ENCODE measurements at regions not wholly inside any gene's neighbourhood (a gene's known extent, or its start where the extent isn't known, plus 50 kb on each side); places are given as distances from the start of the nearest gene placed in this dataset.

DNA sequence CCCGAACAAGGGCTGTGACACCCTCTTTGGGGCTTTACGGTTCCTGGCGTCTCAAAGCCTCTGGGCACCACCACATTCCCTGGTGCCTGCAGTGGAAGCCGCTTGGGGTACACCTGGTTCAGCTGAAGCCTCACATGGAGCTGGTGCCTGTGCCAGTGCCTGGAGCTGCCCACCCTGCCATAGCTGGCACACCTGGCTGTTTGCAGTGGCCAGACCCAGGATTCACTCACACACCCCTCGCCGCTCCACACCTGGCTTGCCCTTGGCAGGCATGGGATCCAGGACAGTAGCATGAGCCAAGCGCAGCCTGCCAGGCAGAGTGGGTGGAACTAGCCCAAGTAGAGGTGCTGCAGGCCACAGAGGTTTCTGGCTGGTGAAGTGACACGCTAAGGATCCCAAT, 641.8 kb downstream of the TLE4 start (continued):
- TF ChIP-seq, protein P1, sequence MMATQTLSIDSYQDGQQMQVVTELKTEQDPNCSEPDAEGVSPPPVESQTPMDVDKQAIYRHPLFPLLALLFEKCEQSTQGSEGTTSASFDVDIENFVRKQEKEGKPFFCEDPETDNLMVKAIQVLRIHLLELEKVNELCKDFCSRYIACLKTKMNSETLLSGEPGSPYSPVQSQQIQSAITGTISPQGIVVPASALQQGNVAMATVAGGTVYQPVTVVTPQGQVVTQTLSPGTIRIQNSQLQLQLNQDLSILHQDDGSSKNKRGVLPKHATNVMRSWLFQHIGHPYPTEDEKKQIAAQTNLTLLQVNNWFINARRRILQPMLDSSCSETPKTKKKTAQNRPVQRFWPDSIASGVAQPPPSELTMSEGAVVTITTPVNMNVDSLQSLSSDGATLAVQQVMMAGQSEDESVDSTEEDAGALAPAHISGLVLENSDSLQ (IDR thresholded peaks at IDR 0.05) = no peak
- TF ChIP-seq POLR2A (IDR thresholded peaks at IDR 0.05; ENCODE audit: low read depth, low read length) (no peak), SRF (IDR thresholded peaks at IDR 0.05; ENCODE audit: low read depth in 2 of 2, low read length in 2 of 2) (no peak), FOXK2 (IDR thresholded peaks at IDR 0.05) (no peak), FOS (IDR thresholded peaks at IDR 0.05; ENCODE audit: borderline replicate concordance, extremely low read depth, insufficient read length) (no peak)

DNA sequence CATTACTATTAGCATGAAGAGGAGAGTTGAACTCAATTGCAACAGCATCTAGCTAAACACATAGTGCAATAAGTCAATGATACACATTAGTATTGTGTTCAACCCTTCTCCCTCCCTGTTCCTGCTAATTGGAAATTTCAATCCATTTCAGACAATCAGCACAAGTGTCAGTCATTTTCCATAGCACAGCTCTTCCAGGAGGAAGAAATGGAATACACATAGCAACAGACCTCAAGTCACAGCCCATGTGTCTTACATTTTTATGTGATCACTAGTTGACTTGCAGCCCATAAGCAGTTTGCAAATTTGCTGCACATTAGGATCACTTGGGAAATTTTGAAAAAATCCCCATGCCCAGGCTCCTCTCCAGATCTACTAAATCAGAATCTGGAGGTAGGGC, 636.9 kb downstream of the TLE4 start:
- Histone ChIP-seq H3K9me3 (replicated peaks; ENCODE audit: control insufficient read depth, insufficient read depth, low read length) (no peaks in the 10 kb centered on the region; the same call in 2 of the 3 replicates), H3K36me3 (ENCODE audit: control insufficient read depth in 2 of 2, insufficient read depth in 2 of 2, low read length in 1 of 2) (no peaks in the 10 kb centered on the region), H3K27me3 (replicated peaks in 1 of 2; ENCODE audit: control insufficient read depth in 2 of 2, insufficient read depth in 2 of 2, low read length in 1 of 2) (no peaks in the 10 kb centered on the region), H3K4me1 (ENCODE audit: control insufficient read depth, insufficient read depth, low read length) (no peaks in the 10 kb centered on the region), H3K9ac (ENCODE audit: control insufficient read depth, insufficient read depth, low read length) (no peak overlapping the region), H3K4me2 (ENCODE audit: control insufficient read depth, insufficient read depth) (no peak overlapping the region), H2AFZ (ENCODE audit: control insufficient read depth, low read depth, low read length) (no peak overlapping the region), H4K20me1 (ENCODE audit: control insufficient read depth, insufficient read depth) (no peaks in the 10 kb centered on the region), H3K79me2 (ENCODE audit: control insufficient read depth, insufficient read depth, low read length) (no peaks in the 10 kb centered on the region), H3K27ac (ENCODE audit: control insufficient read depth, insufficient read depth) (no peak overlapping the region), H3K4me3 (no peak overlapping the region)
- SMC1A ChIA-PET (ENCODE audit: uncharacterized antibody, unreplicated experiment) = no interaction called here
- POLR2A ChIA-PET = no interaction called here
- TF ChIP-seq SMC3 (IDR thresholded peaks at IDR 0.05; ENCODE audit: borderline replicate concordance, low read length) = no peak
- no peak for TF ChIP-seq ZNF274 (IDR thresholded peaks at IDR 0.05; ENCODE audit: insufficient read depth, insufficient read length)
- no peak for TF ChIP-seq LARP7 (IDR thresholded peaks at IDR 0.05)
- TF ChIP-seq KAT2A (conservative IDR thresholded peaks at IDR 0.05; ENCODE audit: control insufficient read depth, low read depth, low read length) = no peak
- TF ChIP-seq NRF1 (conservative IDR thresholded peaks at IDR 0.05; ENCODE audit: low read depth, low read length) = no peak
- TF ChIP-seq SRF (IDR thresholded peaks at IDR 0.05; ENCODE audit: low read depth in 2 of 2, low read length in 2 of 2) = no peak
- TF ChIP-seq, protein P2, sequence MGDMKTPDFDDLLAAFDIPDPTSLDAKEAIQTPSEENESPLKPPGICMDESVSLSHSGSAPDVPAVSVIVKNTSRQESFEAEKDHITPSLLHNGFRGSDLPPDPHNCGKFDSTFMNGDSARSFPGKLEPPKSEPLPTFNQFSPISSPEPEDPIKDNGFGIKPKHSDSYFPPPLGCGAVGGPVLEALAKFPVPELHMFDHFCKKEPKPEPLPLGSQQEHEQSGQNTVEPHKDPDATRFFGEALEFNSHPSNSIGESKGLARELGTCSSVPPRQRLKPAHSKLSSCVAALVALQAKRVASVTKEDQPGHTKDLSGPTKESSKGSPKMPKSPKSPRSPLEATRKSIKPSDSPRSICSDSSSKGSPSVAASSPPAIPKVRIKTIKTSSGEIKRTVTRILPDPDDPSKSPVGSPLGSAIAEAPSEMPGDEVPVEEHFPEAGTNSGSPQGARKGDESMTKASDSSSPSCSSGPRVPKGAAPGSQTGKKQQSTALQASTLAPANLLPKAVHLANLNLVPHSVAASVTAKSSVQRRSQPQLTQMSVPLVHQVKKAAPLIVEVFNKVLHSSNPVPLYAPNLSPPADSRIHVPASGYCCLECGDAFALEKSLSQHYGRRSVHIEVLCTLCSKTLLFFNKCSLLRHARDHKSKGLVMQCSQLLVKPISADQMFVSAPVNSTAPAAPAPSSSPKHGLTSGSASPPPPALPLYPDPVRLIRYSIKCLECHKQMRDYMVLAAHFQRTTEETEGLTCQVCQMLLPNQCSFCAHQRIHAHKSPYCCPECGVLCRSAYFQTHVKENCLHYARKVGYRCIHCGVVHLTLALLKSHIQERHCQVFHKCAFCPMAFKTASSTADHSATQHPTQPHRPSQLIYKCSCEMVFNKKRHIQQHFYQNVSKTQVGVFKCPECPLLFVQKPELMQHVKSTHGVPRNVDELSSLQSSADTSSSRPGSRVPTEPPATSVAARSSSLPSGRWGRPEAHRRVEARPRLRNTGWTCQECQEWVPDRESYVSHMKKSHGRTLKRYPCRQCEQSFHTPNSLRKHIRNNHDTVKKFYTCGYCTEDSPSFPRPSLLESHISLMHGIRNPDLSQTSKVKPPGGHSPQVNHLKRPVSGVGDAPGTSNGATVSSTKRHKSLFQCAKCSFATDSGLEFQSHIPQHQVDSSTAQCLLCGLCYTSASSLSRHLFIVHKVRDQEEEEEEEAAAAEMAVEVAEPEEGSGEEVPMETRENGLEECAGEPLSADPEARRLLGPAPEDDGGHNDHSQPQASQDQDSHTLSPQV (IDR thresholded peaks at IDR 0.05) = no peak
- TF ChIP-seq, protein P3, sequence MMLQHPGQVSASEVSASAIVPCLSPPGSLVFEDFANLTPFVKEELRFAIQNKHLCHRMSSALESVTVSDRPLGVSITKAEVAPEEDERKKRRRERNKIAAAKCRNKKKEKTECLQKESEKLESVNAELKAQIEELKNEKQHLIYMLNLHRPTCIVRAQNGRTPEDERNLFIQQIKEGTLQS (IDR thresholded peaks at IDR 0.05; ENCODE audit: borderline replicate concordance, extremely low read depth, low read depth, low read length) = no peak
- no peak for TF ChIP-seq ZNF384 (IDR thresholded peaks at IDR 0.05; ENCODE audit: borderline replicate concordance, low read depth, low read length)
- TF ChIP-seq CHD2 (IDR thresholded peaks at IDR 0.05; ENCODE audit: borderline replicate concordance, low read depth, low read length) = no peak
- TF ChIP-seq MTA2 (IDR thresholded peaks at IDR 0.05; ENCODE audit: low read depth) = no peak
- RAD21 ChIA-PET (ENCODE audit: unreplicated experiment) = no interaction called here
- no peak for FAIRE-seq
- intact Hi-C loops (cut with micrococcal nuclease; ENCODE audit: unreplicated experiment) = no loop called here
- in situ Hi-C loops (cut with MboI) = no loop called here
- ATAC-seq = no peak
- no TSS peak for BruUV-seq (replicated peaks)
- DNase-seq (ENCODE audit: low read depth, low spot score) = no peak
- CTCF ChIA-PET = no interaction called here

Data from GM12878 (cell line).